NCI-H226 (cell line): ENCODE measurements at regions not wholly inside any gene's neighbourhood (a gene's known extent, or its start where the extent isn't known, plus 50 kb on each side); places are given as distances from the start of the nearest gene placed in this dataset.
"Not testable (repeated sequence)": the region's sequence is repeated elsewhere in the genome, so short reads cannot be mapped to it uniquely, and the experiment has no call there.

ENCODE experiments used
- DNase-seq: peaks from one replicate; pipeline ENCODE4 v3.0.0-alpha.2; 2015

GRCh38 chr5:68679041-68679440 is 414.8 kb upstream of the SLC30A5 start:
- DNase-seq, result no peak

DNA sequence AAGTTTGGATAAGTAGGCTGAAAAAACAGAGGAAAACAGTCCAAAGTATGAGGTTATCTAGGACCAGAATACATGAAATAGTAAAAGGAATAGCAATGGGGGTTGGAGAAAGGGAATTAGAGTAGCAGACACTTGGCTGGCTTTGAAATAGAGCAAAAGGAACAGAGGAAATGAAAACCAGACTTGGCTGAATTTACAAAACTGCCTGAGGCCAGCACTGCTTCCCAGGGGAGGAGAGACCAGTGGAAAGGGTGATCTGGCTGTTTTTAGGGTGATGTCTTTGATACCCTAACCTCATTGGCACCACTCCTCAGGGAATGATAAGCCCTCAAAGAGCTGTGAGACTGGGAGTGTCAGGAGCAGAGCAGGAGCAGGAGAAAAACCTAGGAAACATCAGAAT is 413.4 kb upstream of the SLC30A5 start:
- peak; percentile 75 for DNase-seq

DNA sequence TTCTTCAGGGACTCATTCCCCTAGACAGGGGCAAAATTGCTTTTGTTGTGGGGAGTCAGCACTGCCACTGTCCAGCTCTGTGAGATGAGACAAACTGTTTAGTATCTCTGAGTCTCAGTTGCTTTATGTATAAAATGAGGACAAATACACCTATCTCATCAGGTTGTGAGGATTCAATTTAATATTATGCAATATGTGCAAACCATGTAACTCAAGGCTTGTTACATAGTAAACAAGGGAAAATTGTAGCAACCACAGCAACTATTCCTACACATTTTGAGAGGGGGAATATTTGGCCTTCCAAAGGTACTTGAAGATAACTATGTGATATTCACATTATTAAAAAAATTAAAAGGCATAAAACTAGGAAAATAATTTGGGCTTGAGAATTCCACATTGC is 411.9 kb upstream of the SLC30A5 start:
- DNase-seq, result no peak

- no peak for DNase-seq
Measured at GRCh38 chr5:68682400-68683160, 411.2 kb upstream of the SLC30A5 start.

- DNase-seq, result peak; percentile 95
Measured at GRCh38 chr5:68683632-68684036, 410.2 kb upstream of the SLC30A5 start.

GRCh38 chr5:68685863-68686262 is 408.0 kb upstream of the SLC30A5 start:
- DNase-seq, result no peak

- no peak for DNase-seq
Measured at GRCh38 chr5:68688547-68688946, 405.3 kb upstream of the SLC30A5 start.

- no peak for DNase-seq
Measured at GRCh38 chr5:68689010-68689409, 404.8 kb upstream of the SLC30A5 start.

DNA sequence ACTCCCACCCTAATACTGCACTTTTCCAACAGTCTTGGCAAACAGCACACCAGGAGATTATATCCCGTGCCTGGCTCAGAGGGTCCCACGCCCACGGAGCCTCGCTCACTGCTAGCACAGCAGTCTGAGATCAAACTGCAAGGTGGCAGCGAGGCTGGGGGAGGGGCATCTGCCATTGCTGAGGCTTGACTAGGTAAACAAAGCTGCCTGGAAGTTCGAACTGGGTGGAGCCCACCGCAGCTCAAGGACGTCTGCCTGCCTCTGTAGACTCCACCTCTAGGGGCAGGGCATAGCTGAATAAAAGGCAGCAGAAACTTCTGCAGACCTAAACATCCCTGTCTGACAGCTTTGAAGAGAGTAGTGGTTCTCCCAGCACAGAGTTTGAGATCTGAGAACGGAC is 401.9 kb upstream of the SLC30A5 start:
- DNase-seq, result not testable (repeated sequence)

GRCh38 chr5:68698025-68698940 is 395.5 kb upstream of the SLC30A5 start:
- DNase-seq, result no peak

DNA sequence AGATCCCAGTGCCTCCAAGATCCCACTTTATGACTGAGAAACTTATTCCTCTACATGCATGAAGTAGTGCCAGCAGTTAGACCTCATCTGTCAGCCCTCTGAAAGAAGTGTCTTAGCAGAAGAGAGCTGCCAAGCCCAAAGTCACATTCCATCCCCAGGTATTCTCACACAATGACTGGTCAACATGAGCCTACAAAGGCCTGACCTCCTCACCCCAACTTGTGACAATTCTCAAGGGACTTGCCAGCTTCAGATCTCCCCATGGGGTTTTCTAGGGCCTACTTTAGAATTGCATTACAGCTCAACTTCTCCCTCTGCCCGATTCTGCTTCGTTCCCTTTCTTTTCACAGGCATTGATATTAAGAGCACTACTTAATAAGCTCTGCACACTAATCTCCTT is 393.8 kb upstream of the SLC30A5 start:
- DNase-seq, result no peak

DNA sequence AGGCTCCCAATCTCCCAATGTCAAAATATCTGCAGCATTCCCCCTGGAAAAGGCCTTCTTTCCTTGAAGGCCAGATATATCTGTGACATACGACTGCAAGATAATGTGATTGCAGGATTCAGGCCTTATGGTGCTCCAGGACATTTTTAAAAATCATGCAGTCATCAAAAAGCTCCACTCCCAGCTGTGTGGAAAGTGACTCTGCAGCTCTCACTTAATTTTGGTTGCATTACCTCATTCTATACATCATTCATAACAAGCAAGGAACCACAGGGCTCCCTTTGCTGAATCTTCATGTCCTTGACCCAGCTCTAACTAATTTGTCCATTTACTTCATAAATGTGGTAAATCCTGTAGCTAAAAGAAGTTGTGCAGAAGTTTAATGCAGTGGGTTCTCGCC is 386.2 kb upstream of the SLC30A5 start:
- no peak for DNase-seq

DNA sequence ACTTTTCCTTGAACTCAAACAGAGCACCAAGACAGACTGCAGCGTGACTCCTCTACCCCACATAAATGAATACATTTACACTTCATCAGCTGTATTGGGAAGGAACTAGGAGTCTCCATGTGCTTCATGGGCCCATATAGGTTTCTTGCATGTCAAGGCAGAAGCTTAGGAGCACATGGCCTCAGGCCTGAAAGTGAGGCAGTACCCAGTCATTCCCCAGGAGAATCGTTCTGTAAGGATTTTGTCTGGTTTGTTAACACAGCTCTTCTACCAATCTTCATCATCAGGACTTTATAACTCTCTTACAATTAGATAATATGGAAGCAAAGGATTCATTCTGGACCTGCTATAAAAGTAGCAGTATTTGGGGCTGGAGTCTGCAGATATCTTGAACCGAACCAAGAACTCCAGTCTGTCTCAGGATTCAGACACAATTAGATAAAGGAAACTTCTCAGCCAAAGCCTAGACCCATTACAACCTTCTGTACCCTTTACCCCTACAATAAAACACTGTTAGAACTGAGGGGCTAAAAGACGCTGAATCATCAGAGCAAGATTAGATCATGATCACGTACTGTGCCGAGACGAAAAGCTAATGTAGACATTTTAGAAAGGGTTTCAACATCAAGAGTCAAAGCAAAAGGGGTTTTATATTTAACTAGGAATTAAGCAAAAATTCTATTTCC is 385.5 kb upstream of the SLC30A5 start:
- no peak for DNase-seq

DNA sequence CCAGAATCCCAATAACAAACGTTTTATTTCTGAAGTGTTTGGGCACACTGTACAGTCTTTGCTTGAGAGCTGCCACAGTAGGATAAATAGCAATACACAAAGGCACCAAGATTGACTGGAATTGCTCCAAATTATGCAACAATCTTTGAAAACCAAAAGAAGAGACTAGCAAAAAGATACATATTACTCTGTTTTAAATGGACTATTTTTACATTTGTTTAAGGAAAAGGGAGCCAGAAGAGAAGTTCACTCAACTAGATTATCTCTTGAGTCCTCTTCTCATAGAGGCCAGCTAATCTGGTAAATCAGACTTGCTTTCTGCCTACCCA is 385.0 kb upstream of the SLC30A5 start:
- no peak for DNase-seq

DNA sequence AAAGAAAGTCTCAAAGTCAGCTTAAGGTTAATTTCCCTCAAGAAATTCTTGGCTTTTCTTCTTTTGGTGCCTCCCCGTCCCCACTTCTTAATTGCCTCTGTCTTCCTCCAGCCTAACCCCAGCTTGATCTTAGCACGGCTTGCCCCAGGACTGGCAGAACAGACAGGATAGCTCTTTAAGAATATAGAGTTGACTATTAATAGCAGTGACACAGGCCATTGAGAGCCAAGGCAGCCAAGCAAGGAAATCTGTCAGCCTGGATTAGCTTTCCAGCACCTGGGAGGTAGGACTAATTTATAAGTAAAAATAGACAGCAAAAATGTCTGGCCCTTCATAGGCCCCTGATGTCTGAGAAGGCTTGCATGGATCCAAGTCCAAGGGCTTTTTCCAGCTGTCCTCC is 384.6 kb upstream of the SLC30A5 start:
- no peak for DNase-seq

DNA sequence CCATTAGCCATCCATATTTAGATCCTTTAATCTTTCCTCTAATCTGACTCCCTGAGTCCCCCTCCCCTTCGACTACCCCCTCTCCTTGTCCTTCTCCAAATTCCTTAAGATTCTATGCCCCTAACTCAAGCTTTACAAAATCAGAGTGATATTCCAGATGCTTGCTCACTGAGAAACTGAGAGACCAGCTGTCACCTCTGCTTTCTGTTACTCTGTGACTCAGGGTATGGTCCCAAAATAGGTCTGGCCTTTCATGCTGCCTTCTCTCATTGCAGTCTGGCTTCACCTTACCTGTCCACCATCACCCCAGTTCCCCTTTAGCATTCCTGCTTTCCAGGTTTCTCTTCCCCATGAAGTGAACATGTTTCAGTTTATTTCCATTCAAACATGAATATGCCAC is 383.3 kb upstream of the SLC30A5 start:
- DNase-seq, result no peak

DNA sequence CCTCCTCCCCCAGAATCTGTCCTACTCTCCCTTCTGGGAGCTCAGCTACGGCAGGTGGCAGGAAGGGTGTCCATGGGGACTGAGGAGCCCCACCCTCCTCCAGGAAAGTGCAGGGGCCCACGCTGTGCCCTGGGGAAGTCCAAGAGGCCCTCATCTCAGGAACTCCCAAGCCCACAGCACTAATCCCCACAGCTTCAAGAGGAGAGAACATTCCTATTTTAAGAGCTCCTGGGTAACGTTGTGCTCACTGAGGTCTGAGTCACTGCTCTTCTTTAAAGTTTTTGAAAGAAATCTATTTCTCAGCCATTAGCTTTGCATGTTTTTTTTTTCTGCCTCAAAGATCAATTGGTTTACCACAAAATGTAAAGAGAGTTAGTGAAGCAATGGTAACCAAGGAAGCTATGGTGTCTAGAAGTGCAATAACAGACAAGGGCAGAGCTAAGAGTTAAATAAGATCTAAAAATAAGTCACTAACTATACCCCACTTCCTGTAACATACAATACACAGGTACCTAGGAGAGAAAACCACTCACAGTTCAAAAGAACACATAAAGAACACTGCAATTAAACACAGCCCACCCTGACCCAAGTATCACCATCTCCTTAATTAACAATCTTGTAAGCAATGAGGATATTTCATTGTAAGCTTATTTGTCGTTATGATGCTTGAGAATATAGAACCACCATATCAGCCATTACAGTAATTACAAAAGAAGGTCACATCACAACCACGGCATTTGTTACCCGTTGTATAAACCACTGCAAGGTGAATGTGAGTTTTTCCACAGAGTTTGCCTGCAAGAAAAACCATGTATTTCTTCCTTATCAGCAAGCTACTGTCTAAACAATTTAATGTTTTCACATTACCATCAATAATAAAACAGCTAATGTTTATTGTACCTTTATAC is 382.3 kb upstream of the SLC30A5 start:
- no peak for DNase-seq

DNA sequence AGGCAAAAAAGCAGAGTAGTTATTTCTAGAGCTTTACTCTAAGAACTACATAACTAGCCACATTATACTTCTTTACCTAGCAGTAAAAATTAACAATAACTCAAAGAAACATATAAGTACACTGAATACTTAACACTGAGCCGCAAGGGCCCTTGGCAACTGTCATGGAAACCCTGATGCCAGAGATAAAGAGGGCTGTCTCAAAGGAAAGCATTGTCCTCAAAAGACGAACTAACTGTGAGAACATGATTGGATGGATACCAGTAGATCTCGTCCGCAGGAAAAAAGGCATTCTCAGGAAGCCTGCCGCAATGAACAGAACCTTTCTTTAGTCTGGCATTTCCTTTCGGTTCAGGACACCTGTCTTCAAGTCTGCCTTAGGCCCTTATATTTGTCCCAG is 379.0 kb upstream of the SLC30A5 start:
- DNase-seq, result no peak

GRCh38 chr5:68720884-68721610 is 372.8 kb upstream of the SLC30A5 start:
- no peak for DNase-seq

DNA sequence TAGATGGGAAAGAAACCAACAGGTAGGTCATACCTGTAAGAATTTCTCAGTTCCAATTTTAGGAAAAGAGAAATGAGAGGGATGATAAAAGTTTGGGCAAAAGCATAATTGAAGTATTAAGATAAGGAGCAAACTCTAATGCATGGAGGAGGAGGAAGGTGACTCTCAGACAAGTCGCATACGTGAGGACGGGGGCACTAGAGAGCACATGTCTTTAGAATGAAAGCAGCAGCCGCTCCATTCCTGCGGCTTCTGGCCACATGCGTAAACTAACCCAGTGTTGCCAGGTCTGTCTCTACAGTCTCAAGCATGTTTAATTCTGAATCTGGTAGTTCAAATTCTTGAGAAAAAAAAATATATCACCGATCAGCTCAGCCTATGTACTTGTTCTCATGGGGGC is 371.5 kb upstream of the SLC30A5 start:
- no peak for DNase-seq

DNA sequence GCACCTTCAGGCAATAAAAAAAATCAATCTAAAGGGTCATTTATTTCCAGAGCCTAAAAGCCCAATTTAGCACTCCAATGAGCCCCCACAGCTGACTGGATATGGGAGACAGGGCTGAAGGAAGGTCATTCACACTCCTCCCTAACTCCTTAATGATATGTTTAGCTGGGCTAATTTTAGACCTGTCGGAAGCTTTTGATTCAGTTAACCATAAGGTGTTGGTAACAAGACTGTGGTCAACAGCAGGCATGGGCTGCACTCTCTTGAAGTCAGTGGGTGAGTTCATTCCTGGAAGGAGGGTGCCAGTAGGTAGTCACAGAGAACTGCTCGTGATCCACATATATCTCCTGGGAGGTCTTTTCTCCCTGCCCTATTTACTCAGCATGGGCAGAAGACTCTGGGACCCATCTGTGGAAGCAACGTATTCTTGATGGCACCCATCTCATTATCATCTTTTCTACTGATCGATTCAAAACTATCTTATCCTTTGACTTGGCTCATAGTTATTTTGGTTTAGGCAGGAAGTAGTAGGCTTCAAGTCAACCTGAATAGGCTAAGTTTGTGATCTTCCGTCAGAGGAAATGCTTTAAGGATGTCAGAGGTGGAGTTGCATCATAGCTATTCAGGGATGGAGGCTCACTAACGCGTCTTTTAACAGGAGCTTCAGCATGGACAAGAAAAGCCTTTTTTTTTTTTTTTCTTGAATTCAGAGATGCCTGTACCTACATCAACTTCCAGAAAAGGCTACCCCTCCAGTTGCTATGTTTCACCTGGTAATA is 367.7 kb upstream of the SLC30A5 start:
- no peak for DNase-seq
